H9 (cell line): ENCODE measurements at regions not wholly inside any gene's neighbourhood (a gene's known extent, or its start where the extent isn't known, plus 50 kb on each side); places are given as distances from the start of the nearest gene placed in this dataset.

Experiments
- DNase-seq: peaks from one replicate; pipeline ENCODE4 v3.0.0-alpha.2; 2017
- H2AFZ ChIP-seq: one replicate; pipeline ENCODE4 v1.6.1; 2013; ENCODE audit warnings: mild to moderate bottlenecking, low read length, control low read depth, moderate library complexity
- H2AK5ac ChIP-seq: 2 replicates; pipeline ENCODE4 v1.6.1; 2013; ENCODE audit warnings: low read length, control low read depth, mixed read lengths; ENCODE audit not compliant: insufficient read length
- H2BK120ac ChIP-seq: one replicate; pipeline ENCODE4 v1.6.1; 2013; ENCODE audit warnings: low read depth, mild to moderate bottlenecking, low read length, control low read depth, inconsistent platforms; ENCODE audit not compliant: poor library complexity, severe bottlenecking
- H2BK12ac ChIP-seq: 2 replicates; pipeline ENCODE4 v1.6.1; 2013; ENCODE audit warnings: low read length, control low read depth, mixed read lengths, low read depth; ENCODE audit not compliant: insufficient read length
- H2BK15ac ChIP-seq: 2 replicates; pipeline ENCODE4 v1.6.1; 2013; ENCODE audit warnings: low read depth, low read length, control low read depth
- H2BK20ac ChIP-seq: one replicate; pipeline ENCODE4 v1.6.1; 2013; ENCODE audit warnings: low read depth, mild to moderate bottlenecking, low read length, control low read depth, inconsistent platforms; ENCODE audit not compliant: poor library complexity, severe bottlenecking
- H2BK5ac ChIP-seq: 2 replicates; pipeline ENCODE4 v1.6.1; 2013; ENCODE audit warnings: low read length, control low read depth, mixed read lengths; ENCODE audit not compliant: insufficient read length
- H3K14ac ChIP-seq: 2 replicates; pipeline ENCODE4 v1.6.1; 2013; ENCODE audit warnings: low read length, control low read depth; ENCODE audit not compliant: insufficient read depth
- H3K18ac ChIP-seq: 2 replicates; pipeline ENCODE4 v1.6.1; 2013; ENCODE audit warnings: low read depth, mild to moderate bottlenecking, mixed read lengths, low read length, control low read depth; ENCODE audit not compliant: insufficient read length
- H3K23ac ChIP-seq: 2 replicates; pipeline ENCODE4 v1.6.1; 2013; ENCODE audit warnings: low read length, control low read depth, mixed read lengths, low read depth; ENCODE audit not compliant: insufficient read length
- H3K23me2 ChIP-seq: 2 replicates; pipeline ENCODE4 v1.6.1; 2013; ENCODE audit warnings: low read depth, mild to moderate bottlenecking, mixed read lengths, low read length, control low read depth; ENCODE audit not compliant: insufficient read length, poor library complexity, severe bottlenecking
- H3K27ac ChIP-seq: 2 replicates; pipeline ENCODE4 v1.5.1; 2013; ENCODE audit warnings: low read length, control low read depth, mixed read lengths, low read depth; ENCODE audit not compliant: insufficient read length
- H3K27me3 ChIP-seq: 2 replicates; pipeline ENCODE4 v1.6.1; 2013; ENCODE audit warnings: low read length, control low read depth, inconsistent platforms; ENCODE audit not compliant: insufficient read depth
- H3K4ac ChIP-seq: 2 replicates; pipeline ENCODE4 v1.6.1; 2013; ENCODE audit warnings: low read depth, mild to moderate bottlenecking, control low read depth, inconsistent platforms, low read length, moderate library complexity
- H3K4me1 ChIP-seq: 2 replicates; pipeline ENCODE4 v1.6.1; 2013; ENCODE audit warnings: low read length, control low read depth, inconsistent platforms; ENCODE audit not compliant: insufficient read depth
- H3K4me2 ChIP-seq: 2 replicates; pipeline ENCODE4 v1.6.1; 2013; ENCODE audit warnings: low read length, control low read depth, mixed read lengths; ENCODE audit not compliant: insufficient read length, insufficient read depth
- H3K56ac ChIP-seq: 2 replicates; pipeline ENCODE4 v1.6.1; 2013; ENCODE audit warnings: low read depth, mild to moderate bottlenecking, mixed read lengths, low read length, control low read depth; ENCODE audit not compliant: insufficient read length
- H3K79me1 ChIP-seq: 2 replicates; pipeline ENCODE4 v1.6.1; 2013; ENCODE audit warnings: low read depth, mild to moderate bottlenecking, moderate library complexity, low read length, control low read depth, inconsistent platforms; ENCODE audit not compliant: insufficient read depth, poor library complexity, severe bottlenecking
- H3K79me2 ChIP-seq: 2 replicates; pipeline ENCODE4 v1.6.1; 2013; ENCODE audit warnings: low read length, control low read depth, inconsistent platforms; ENCODE audit not compliant: insufficient read depth
- H3K9ac ChIP-seq: 2 replicates; pipeline ENCODE4 v1.6.1; 2013; ENCODE audit warnings: low read length, control low read depth, mixed read lengths; ENCODE audit not compliant: insufficient read length; ENCODE audit errors: extremely low read depth
- H3K9me3 ChIP-seq: one replicate; pipeline ENCODE4 v1.6.1; 2013; ENCODE audit warnings: low read depth, low read length, inconsistent platforms; ENCODE audit not compliant: control insufficient read depth
- H3T11ph ChIP-seq: one replicate; pipeline ENCODE4 v1.6.1; 2013; ENCODE audit warnings: mild to moderate bottlenecking, low read length, control low read depth, inconsistent platforms
- H4K20me1 ChIP-seq: one replicate; pipeline ENCODE4 v1.6.1; 2013; ENCODE audit not compliant: control insufficient read depth, insufficient read length, insufficient read depth
- H4K5ac ChIP-seq: 2 replicates; pipeline ENCODE4 v1.6.1; 2013; ENCODE audit warnings: low read depth, mild to moderate bottlenecking, mixed read lengths, low read length, control low read depth; ENCODE audit not compliant: insufficient read length
- H4K8ac ChIP-seq: replicated peaks from 2 replicates; pipeline ENCODE4 v1.6.1; 2013; ENCODE audit warnings: low read length, control low read depth, mixed read lengths, low read depth; ENCODE audit not compliant: insufficient read length
- H4K91ac ChIP-seq: 2 replicates; pipeline ENCODE4 v1.6.1; 2013; ENCODE audit warnings: low read depth, mild to moderate bottlenecking, moderate library complexity, mixed read lengths, low read length, control low read depth; ENCODE audit not compliant: insufficient read length
- H3K27ac Mint-ChIP-seq, 3 experiments: 2 replicates in 2 of 3; 3 replicates in 1 of 3; pipeline ENCODE4 v1.8.0; 2020 to 2021; ENCODE audit warnings: mixed read lengths in 3 of 3, mild to moderate bottlenecking in 1 of 3, moderate library complexity in 1 of 3
- H3K27me3 Mint-ChIP-seq: 2 replicates; pipeline ENCODE4 v1.8.0; 2021; ENCODE audit warnings: low read depth, mild to moderate bottlenecking, moderate library complexity, mixed read lengths
- H3K36me3 Mint-ChIP-seq, 3 experiments: 2 replicates in 2 of 3; 3 replicates in 1 of 3; pipeline ENCODE4 v1.8.0; 2020 to 2021; ENCODE audit warnings: low read depth in 3 of 3, mixed read lengths in 3 of 3; ENCODE audit not compliant: insufficient read depth in 1 of 3
- H3K4me1 Mint-ChIP-seq, 2 experiments: 2 replicates each; pipeline ENCODE4 v1.8.0; 2020; ENCODE audit warnings: mixed read lengths in 2 of 2
- H3K4me3 Mint-ChIP-seq, 2 experiments: 2 replicates in 1 of 2; 3 replicates in 1 of 2; pipeline ENCODE4 v1.8.0; 2020 to 2021; ENCODE audit warnings: mild to moderate bottlenecking in 2 of 2, mixed read lengths in 2 of 2, moderate library complexity in 1 of 2
- H3K9me3 Mint-ChIP-seq, 2 experiments: 2 replicates in 1 of 2; 3 replicates in 1 of 2; pipeline ENCODE4 v1.8.0; 2020; ENCODE audit warnings: mild to moderate bottlenecking in 2 of 2, mixed read lengths in 2 of 2, moderate library complexity in 1 of 2
- WGBS: extraction: QIAGEN DNeasy Blood & Tissue Kit; methylation state at CpG from one replicate; pipeline ENCODE4 v1.1.7; 2013; ENCODE audit warnings: missing lambda C conversion rate, low lambda C conversion rate, mixed read lengths; ENCODE audit not compliant: insufficient read length; ENCODE audit errors: extremely low coverage; 5-methylcytosine and 5-hydroxymethylcytosine counted together
- TF ChIP-seq, protein P1 (sequence below): fragments of 200-600 bp; sonication (generic); conservative IDR thresholded peaks from 3 replicates; pipeline ENCODE4 v1.8.0; 2021; ENCODE audit warnings: antibody characterized with exemption, mild to moderate bottlenecking

- TF ChIP-seq, protein P1, sequence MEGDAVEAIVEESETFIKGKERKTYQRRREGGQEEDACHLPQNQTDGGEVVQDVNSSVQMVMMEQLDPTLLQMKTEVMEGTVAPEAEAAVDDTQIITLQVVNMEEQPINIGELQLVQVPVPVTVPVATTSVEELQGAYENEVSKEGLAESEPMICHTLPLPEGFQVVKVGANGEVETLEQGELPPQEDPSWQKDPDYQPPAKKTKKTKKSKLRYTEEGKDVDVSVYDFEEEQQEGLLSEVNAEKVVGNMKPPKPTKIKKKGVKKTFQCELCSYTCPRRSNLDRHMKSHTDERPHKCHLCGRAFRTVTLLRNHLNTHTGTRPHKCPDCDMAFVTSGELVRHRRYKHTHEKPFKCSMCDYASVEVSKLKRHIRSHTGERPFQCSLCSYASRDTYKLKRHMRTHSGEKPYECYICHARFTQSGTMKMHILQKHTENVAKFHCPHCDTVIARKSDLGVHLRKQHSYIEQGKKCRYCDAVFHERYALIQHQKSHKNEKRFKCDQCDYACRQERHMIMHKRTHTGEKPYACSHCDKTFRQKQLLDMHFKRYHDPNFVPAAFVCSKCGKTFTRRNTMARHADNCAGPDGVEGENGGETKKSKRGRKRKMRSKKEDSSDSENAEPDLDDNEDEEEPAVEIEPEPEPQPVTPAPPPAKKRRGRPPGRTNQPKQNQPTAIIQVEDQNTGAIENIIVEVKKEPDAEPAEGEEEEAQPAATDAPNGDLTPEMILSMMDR = no peak
- Histone ChIP-seq H3K79me1 (no peaks in the 10 kb centered on the region), H2BK15ac (no peak overlapping the region), H3K56ac (no peak overlapping the region), H2BK12ac (no peak overlapping the region), H3K9me3 (no peaks in the 10 kb centered on the region), H3K27me3 (no peaks in the 10 kb centered on the region), H2AFZ (no peak overlapping the region), H3K79me2 (no peaks in the 10 kb centered on the region), H3T11ph (no peak overlapping the region), H3K23ac (no peak overlapping the region), H3K18ac (no peak overlapping the region), H3K14ac (no peak overlapping the region), H3K4ac (no peak overlapping the region), H2AK5ac (no peak overlapping the region), H4K8ac (no peak overlapping the region), H3K4me2 (no peak overlapping the region), H4K91ac (no peak overlapping the region), H2BK5ac (no peak overlapping the region), H3K4me1 (peaks cover 10% of the 10 kb centered on the region; the same call in 1 of the 2 replicates), H2BK120ac (no peak overlapping the region), H4K5ac (no peak overlapping the region), H3K23me2 (no peaks in the 10 kb centered on the region), H3K27ac (no peak overlapping the region), H3K9ac (no peak overlapping the region), H2BK20ac (no peak overlapping the region), H4K20me1 (no peaks in the 10 kb centered on the region)
- Mint-ChIP-seq H3K36me3 (no peaks in the 10 kb centered on the region), H3K4me3 (no peak overlapping the region), H3K27ac (no peak overlapping the region), H3K27me3 (no peaks in the 10 kb centered on the region; the same call in 1 of the 2 replicates), H3K9me3 (no peaks in the 10 kb centered on the region), H3K4me1 (peaks cover 56 to 68% of the 10 kb centered on the region in 2 experiments)
- no peak for DNase-seq
- no CpG with 5 or more reads among the region's 3 CpGs for WGBS
These were observed 156.3 kb upstream of the UBE2E1 start for GRCh38 chr3:23649448-23649847.
